ENCODE measurements at regions not wholly inside any gene's neighbourhood (a gene's known extent, or its start where the extent isn't known, plus 50 kb on each side); places are given as distances from the start of the nearest gene placed in this dataset.
A peak's percentile ranks its signal among the peaks of the same experiment; 100 is the strongest.

GRCh38 chr15:70267879-70268278, 170.2 kb upstream of the TLE3 start:
- H3K27me3 Mint-ChIP-seq (ENCODE audit: insufficient read depth) = peaks cover 34% of the 10 kb centered on the region
- H3K4me1 Mint-ChIP-seq (ENCODE audit: low read depth) = peaks cover 28% of the 10 kb centered on the region
- no peak overlapping the region for H3K27ac Mint-ChIP-seq
- no peaks in the 10 kb centered on the region for H3K9me3 Mint-ChIP-seq
- H3K4me3 Mint-ChIP-seq = no peak overlapping the region
- TF ChIP-seq CTCF (IDR thresholded peaks at IDR 0.05) = no peak
- no peak for DNase-seq
- H3K36me3 Mint-ChIP-seq (ENCODE audit: low read depth) = no peaks in the 10 kb centered on the region

GRCh38 chr15:70267306-70267705, 169.6 kb upstream of the TLE3 start:
- DNase-seq = no peak
- Mint-ChIP-seq H3K9me3 (no peaks in the 10 kb centered on the region), H3K36me3 (ENCODE audit: low read depth) (no peaks in the 10 kb centered on the region), H3K27ac (no peak overlapping the region), H3K27me3 (ENCODE audit: insufficient read depth) (peaks cover 38% of the 10 kb centered on the region), H3K4me3 (no peak overlapping the region), H3K4me1 (ENCODE audit: low read depth) (peaks cover 28% of the 10 kb centered on the region)
- TF ChIP-seq CTCF (IDR thresholded peaks at IDR 0.05) = no peak

GRCh38 chr15:70266412-70267121, 168.8 kb upstream of the TLE3 start:
- peaks cover 22% of the 10 kb centered on the region for H3K4me1 Mint-ChIP-seq (ENCODE audit: low read depth)
- TF ChIP-seq CTCF (IDR thresholded peaks at IDR 0.05) = no peak
- H3K36me3 Mint-ChIP-seq (ENCODE audit: low read depth) = no peaks in the 10 kb centered on the region
- DNase-seq = no peak
- H3K4me3 Mint-ChIP-seq = no peak overlapping the region
- H3K27ac Mint-ChIP-seq = no peak overlapping the region
- H3K9me3 Mint-ChIP-seq = no peaks in the 10 kb centered on the region
- peaks cover 44% of the 10 kb centered on the region for H3K27me3 Mint-ChIP-seq (ENCODE audit: insufficient read depth)

DNA sequence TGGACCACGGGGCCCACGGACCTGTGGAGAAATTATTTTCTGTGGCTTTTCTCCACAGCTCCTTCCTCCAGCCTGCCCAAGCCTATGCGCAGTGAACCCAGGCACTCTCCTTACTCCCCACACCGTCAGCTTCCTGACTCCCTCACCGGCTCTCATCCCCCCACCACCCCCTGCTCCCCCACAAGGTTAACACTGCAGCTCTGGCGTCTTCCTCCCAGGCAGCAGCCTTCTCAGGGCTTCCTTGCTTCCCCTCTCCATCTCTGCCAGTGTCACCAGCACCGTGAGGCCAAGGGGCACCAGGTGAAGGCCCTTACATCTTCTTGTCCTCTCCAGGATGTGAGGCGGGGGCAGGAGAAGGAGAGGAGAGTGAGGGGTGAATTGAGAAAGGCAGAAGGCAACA, 168.3 kb upstream of the TLE3 start:
- Mint-ChIP-seq H3K4me3 (no peak overlapping the region), H3K27ac (no peak overlapping the region), H3K36me3 (ENCODE audit: low read depth) (no peaks in the 10 kb centered on the region), H3K9me3 (no peaks in the 10 kb centered on the region), H3K27me3 (ENCODE audit: insufficient read depth) (peaks cover 46% of the 10 kb centered on the region), H3K4me1 (ENCODE audit: low read depth) (peaks cover 16% of the 10 kb centered on the region)
- no peak for DNase-seq
- no peak for TF ChIP-seq CTCF (IDR thresholded peaks at IDR 0.05)

GRCh38 chr15:70265466-70265978, 167.8 kb upstream of the TLE3 start:
- peaks cover 14% of the 10 kb centered on the region for H3K4me1 Mint-ChIP-seq (ENCODE audit: low read depth)

More at GRCh38 chr15:70265466-70265978, 167.8 kb upstream of the TLE3 start:
- Mint-ChIP-seq H3K27ac (no peak overlapping the region), H3K27me3 (ENCODE audit: insufficient read depth) (peaks cover 46% of the 10 kb centered on the region), H3K4me3 (no peak overlapping the region), H3K9me3 (no peaks in the 10 kb centered on the region), H3K36me3 (ENCODE audit: low read depth) (no peaks in the 10 kb centered on the region)
- no peak for DNase-seq
- peak; percentile 56 for TF ChIP-seq CTCF (IDR thresholded peaks at IDR 0.05)
